ENCODE measurements at regions not wholly inside any gene's neighbourhood (a gene's known extent, or its start where the extent isn't known, plus 50 kb on each side); places are given as distances from the start of the nearest gene placed in this dataset.

- no peak for DNase-seq (ENCODE audit: low spot score)
- H3K27ac ChIP-seq, result no peak overlapping the region
- no peak for TF ChIP-seq CTCF (conservative IDR thresholded peaks at IDR 0.05; ENCODE audit: low read depth)
- ChIA-PET CTCF (no interaction called here), POLR2A (ENCODE audit: low non-redundant PET) (no interaction called here)
Observed at GRCh38 chr15:77839456-77839855, 206.7 kb upstream of the LINGO1 start.

GRCh38 chr15:77838595-77838994 is 205.9 kb upstream of the LINGO1 start:
- H3K27ac ChIP-seq, result no peak overlapping the region
- no peak for TF ChIP-seq CTCF (conservative IDR thresholded peaks at IDR 0.05; ENCODE audit: low read depth)
- ChIA-PET CTCF (interaction anchor here (0.6 kb wide), 1 partner anchor 32 kb away, joined by 3 read pairs; no protein-coding TSS in a partner anchor), POLR2A (ENCODE audit: low non-redundant PET) (no interaction called here)
- DNase-seq (ENCODE audit: low spot score), result no peak

GRCh38 chr15:77838061-77838460 is 205.3 kb upstream of the LINGO1 start:
- no peak for TF ChIP-seq CTCF (conservative IDR thresholded peaks at IDR 0.05; ENCODE audit: low read depth)
- CTCF ChIA-PET, result interaction anchor here (0.6 to 1.1 kb wide), 2 partner anchors 17 to 32 kb away, joined by 3 read pairs; no protein-coding TSS in a partner anchor
- DNase-seq (ENCODE audit: low spot score), result no peak
- POLR2A ChIA-PET (ENCODE audit: low non-redundant PET), result interaction anchor here (0.7 kb wide), 1 partner anchor 17 kb away, joined by 5 read pairs; no protein-coding TSS in a partner anchor
- no peak overlapping the region for H3K27ac ChIP-seq

- no peak for DNase-seq (ENCODE audit: low spot score)
- POLR2A ChIA-PET (ENCODE audit: low non-redundant PET), result interaction anchor here (0.7 kb wide), 1 partner anchor 16 kb away, joined by 5 read pairs; no protein-coding TSS in a partner anchor
- TF ChIP-seq CTCF (conservative IDR thresholded peaks at IDR 0.05; ENCODE audit: low read depth), result no peak
- H3K27ac ChIP-seq, result no peak overlapping the region
- CTCF ChIA-PET, result interaction anchor here (1.1 kb wide), 1 partner anchor 17 kb away, joined by 3 read pairs; no protein-coding TSS in a partner anchor
Observed at GRCh38 chr15:77837649-77838025, 204.9 kb upstream of the LINGO1 start.

GRCh38 chr15:77836906-77837648 is 204.4 kb upstream of the LINGO1 start:
- DNase-seq (ENCODE audit: low spot score), result no peak
- CTCF ChIA-PET, result interaction anchor here (0.9 to 1.1 kb wide), 2 partner anchors 16 kb away, joined by 3 to 4 read pairs; no protein-coding TSS in a partner anchor
- no peak overlapping the region for H3K27ac ChIP-seq
- POLR2A ChIA-PET (ENCODE audit: low non-redundant PET), result no interaction called here
- TF ChIP-seq CTCF (conservative IDR thresholded peaks at IDR 0.05; ENCODE audit: low read depth), result no peak

- POLR2A ChIA-PET (ENCODE audit: low non-redundant PET), result no interaction called here
- no peak for TF ChIP-seq CTCF (conservative IDR thresholded peaks at IDR 0.05; ENCODE audit: low read depth)
- no peak overlapping the region for H3K27ac ChIP-seq
- DNase-seq (ENCODE audit: low spot score), result peak; percentile 73
- CTCF ChIA-PET, result interaction anchor here (0.9 kb wide), 1 partner anchor 15 kb away, joined by 4 read pairs; no protein-coding TSS in a partner anchor
Observed at GRCh38 chr15:77836121-77836692, 203.5 kb upstream of the LINGO1 start.

All from RWPE1 (cell line).